HS-27A (cell line): ENCODE measurements at regions not wholly inside any gene's neighbourhood (a gene's known extent, or its start where the extent isn't known, plus 50 kb on each side); places are given as distances from the start of the nearest gene placed in this dataset.

Experiments used
- DNase-seq: peaks from one replicate; pipeline ENCODE4 v3.0.0-alpha.2; 2012; ENCODE audit warnings: low read depth, missing footprints

GRCh38 chr10:123559066-123559822 is 106.9 kb upstream of the GPR26 start:
- DNase-seq = peak; percentile 2

GRCh38 chr10:123559823-123560092 is 106.4 kb upstream of the GPR26 start:
- no peak for DNase-seq

- DNase-seq = no peak
Observed at GRCh38 chr10:123560301-123561140, 105.6 kb upstream of the GPR26 start.

GRCh38 chr10:123561141-123561440 is 105.1 kb upstream of the GPR26 start:
- DNase-seq = no peak

DNA sequence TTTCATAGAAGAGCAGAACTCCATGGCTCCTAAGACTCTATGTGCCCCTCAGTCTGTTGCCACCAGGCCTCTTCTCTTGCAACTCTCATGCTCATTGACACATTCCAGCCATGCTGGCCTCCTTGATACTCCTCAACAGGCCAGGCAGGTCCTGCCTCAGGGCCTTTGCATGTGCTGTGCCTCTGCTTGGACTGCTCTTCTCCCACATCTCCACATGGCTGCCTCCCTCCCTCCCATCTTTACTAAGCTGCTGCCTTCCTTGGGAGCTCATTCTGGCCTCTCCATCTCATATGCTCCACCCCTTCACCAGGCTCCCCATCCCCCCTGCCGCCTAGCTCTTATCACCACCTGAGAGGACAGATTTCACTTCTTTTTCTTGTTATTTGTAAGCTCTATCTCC is 103.8 kb upstream of the GPR26 start:
- DNase-seq = no peak

GRCh38 chr10:123562811-123563580 is 103.2 kb upstream of the GPR26 start:
- DNase-seq = no peak

DNA sequence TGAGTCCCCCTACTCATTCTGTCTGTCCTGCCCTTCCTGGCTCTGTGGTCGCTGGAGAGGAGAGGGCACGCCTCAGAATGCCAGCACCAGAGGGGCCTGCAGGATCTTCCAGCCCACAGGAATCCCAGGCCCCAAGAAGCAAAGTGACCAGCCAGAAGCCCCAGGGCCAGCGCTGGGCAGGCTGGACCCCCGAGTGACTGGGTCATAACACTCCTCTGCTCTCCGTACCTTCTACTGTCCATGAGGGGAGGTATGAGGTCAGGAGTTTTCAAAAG is 102.6 kb upstream of the GPR26 start:
- DNase-seq = no peak

- DNase-seq = no peak
Observed at GRCh38 chr10:123563994-123564393, 102.2 kb upstream of the GPR26 start.

DNA sequence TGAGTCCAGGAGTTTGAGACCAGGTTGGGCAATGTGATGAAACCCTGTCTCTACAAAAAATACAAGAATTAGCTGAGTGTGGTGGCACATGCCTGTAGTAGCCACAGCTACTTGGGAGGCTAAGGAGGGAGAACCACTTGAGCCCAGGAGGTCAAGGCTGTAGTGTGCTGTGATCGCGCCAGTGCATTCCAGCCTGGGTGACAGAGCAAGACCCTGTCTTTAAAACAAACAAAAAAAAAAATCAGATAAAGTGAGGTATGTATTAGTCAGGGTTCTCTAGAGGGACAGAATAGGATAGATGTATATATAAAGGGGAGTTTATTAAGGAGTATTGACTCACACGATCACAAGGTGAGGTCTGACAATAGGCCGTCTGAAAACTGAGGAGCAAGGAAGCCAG is 101.5 kb upstream of the GPR26 start:
- no peak for DNase-seq

- DNase-seq = no peak
Observed at GRCh38 chr10:123565691-123566660, 100.2 kb upstream of the GPR26 start.

DNA sequence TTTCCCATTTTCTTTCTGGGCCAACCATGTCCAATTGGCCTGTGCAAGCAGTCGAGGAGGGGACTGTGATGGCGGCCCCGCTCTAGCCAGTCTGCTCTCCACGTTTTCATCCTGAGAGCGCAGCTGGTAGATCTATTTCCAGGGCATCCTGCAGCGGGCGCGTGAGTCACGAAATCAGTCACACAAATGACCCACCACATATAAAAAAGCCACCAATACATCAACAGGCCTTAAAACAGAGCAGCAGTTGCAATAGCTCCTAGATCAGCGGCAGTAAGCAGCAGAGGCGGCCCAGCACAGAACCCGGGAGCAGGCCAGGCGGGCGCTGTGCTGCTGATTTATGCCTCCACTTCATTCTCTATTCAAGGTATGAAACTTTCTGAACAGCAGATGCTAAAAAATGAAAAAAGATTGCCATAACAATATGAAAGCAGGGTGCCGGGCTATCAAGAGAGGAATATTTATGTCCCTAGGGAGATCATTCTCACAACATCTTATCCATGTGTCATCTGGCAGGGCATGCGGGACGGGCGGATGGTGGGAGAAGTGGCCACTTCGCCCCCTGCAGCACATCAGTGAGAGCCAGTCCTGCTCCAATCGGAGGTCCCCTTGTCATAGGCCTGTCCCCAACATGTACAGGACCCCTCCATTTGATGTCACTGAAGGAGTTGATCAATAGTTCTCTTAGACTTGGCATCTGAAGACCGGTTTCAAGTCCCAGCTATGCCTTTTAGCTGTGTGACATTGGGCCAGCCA is 98.0 kb upstream of the GPR26 start:
- DNase-seq = no peak

DNA sequence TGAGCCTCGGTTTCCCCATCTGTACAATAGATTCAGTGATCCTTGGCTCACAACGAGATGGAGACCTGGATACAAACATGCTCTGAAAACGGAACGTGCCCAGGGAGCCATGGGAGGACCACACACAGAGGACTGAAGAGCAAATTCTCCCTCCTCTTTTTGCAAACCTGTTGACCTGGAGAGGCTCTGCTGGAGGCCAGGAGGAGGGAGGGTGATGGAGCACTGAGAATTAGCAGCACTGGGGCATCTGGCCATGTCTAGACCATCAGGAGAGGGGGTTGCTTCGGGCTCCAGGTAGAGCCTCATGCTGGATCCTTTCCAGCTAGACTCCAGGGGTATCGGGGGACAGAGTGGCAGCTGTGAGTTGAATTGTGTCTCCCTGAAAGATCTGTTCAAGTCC is 97.4 kb upstream of the GPR26 start:
- no peak for DNase-seq

DNA sequence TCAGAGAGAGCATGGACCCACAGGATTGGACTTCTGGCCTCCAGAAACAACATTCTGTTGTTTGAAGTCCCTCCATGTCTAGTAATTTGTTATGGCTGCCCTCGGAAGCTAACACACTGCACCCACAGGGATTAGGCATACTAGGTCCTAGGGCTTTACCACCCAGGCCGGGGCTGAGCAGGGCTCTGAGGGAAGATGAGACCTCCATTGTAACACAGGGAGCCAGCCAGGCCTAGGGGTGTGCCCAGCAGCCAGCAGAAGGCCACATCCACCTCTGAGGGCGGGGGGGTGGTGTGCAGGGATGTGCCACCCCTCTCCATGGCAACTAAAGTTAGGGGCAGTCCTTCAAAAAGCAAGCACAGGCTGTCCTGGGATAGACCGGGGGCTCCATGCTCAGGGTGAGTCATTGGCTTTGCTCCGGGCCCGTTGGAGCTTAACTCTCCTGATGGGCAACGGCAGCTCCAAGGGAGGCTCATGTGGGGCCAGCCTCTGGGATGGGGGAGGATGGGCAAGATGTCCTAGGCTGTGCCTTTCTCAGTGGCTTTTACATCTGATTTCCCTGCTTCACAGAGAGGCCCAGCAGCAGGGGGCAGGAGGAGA is 96.6 kb upstream of the GPR26 start:
- DNase-seq = no peak

DNA sequence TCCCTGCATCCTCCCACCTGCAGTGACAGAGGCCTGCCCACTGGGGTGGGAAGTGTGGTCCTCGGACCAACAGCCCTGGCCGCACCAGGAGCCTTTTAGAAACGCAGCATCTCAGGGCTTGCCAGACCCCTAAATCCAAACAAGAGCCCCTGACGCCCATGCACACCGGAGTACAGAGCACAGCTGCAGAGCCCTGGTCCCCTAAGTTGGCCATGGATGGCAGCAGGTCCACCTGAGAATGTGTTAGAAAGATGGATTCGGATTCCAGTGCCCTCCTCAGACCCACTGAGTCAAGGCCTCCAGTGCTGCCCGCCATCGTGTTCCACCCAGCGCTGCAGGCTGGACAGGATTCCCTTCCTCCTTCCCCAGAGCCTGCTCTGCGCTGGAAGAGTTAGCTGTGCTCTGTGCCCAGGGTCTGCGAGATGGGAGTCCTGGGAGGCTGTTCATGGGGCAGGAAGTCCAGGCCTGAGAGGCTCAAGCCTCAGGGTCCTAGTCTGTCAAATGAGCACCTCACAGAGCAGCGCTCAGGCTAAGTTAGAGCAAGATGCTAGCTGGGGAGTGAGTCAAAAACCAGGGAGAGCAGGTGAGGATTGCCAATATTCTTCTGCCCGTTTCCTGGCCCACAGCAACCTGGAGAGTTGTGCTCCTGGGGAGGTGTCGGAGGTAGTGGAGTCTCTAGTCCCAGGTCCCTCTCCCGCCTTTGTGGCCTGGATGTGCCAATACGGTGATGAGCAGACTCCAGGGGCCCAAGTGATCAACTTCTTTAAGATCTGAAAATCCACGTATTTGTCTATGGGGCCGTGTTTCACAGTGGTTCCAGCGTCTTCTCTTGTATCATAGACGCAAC is 95.9 kb upstream of the GPR26 start:
- no peak for DNase-seq

- DNase-seq = no peak
Observed at GRCh38 chr10:123570898-123571515, 95.1 kb upstream of the GPR26 start.

DNA sequence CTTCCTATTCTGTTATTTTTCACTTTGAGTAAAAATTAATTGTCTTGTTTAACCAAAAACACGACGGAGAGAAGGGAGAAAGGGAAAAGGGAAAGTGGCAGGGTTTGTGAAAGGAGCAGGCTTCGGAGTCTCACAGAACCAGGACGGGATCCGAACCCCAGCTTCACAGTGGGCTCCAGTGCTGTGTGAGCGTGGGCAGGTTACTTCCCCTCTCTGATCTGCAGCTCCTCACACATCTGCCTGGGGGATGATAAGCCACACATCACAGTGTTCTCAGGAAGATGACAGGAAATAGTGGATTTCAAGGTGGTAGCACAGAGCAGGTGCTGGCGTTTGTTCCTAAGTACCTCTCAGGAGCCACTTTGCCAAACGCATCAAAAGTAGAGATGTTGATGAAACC is 94.2 kb upstream of the GPR26 start:
- no peak for DNase-seq

- DNase-seq = no peak
Observed at GRCh38 chr10:123573236-123574108, 92.7 kb upstream of the GPR26 start.

GRCh38 chr10:123574109-123574698 is 92.0 kb upstream of the GPR26 start:
- no peak for DNase-seq
